ENCODE measurements at regions not wholly inside any gene's neighbourhood (a gene's known extent, or its start where the extent isn't known, plus 50 kb on each side); places are given as distances from the start of the nearest gene placed in this dataset.

DNA sequence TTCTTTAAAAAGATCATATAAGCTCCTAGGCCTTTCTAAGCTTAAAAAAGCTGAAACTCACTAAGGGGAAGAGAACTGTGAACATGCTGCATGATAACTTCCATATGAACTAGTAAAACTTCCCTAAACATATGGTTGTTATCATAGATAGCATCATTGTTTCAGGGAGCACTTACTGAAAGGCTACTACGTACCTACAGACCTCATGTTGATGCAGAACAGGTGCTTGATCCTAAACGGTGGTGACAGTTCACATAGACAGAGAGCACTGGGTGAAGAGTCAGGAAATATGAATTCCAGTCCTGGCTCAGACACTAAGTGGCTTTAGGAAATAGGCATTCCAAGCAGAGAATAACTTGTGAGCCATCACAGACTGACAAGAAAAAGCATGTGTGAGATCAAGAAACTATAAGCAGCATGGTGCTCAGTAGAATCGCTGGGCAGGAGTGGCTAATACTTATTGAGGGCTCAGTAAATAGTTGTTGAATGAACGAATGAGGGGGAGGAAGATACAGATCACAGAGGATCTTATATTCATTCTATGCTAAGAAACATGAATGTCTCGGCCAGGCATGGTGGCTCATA lies 78.4 kb upstream of the NUDT4 start:
- Histone ChIP-seq H3K27me3 (no peaks in the 10 kb centered on the region), H3K4me1 (peaks cover 0 to 26% of the 10 kb centered on the region in 2 donors), H3K4me3 (no peak overlapping the region), H3K27ac (peak overlapping the region in 1 of 2 donors; percentile 41), H3K36me3 (no peaks in the 10 kb centered on the region), H3K9me3 (no peaks in the 10 kb centered on the region)
- TF ChIP-seq, protein P1, sequence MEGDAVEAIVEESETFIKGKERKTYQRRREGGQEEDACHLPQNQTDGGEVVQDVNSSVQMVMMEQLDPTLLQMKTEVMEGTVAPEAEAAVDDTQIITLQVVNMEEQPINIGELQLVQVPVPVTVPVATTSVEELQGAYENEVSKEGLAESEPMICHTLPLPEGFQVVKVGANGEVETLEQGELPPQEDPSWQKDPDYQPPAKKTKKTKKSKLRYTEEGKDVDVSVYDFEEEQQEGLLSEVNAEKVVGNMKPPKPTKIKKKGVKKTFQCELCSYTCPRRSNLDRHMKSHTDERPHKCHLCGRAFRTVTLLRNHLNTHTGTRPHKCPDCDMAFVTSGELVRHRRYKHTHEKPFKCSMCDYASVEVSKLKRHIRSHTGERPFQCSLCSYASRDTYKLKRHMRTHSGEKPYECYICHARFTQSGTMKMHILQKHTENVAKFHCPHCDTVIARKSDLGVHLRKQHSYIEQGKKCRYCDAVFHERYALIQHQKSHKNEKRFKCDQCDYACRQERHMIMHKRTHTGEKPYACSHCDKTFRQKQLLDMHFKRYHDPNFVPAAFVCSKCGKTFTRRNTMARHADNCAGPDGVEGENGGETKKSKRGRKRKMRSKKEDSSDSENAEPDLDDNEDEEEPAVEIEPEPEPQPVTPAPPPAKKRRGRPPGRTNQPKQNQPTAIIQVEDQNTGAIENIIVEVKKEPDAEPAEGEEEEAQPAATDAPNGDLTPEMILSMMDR (IDR thresholded peaks at IDR 0.05), result no peak
- DNase-seq (ENCODE audit: low spot score), result no peak

GRCh38 chr12:93300611-93301021 lies 77.1 kb upstream of the NUDT4 start:
- no peaks in the 10 kb centered on the region for H3K36me3 ChIP-seq
- peaks cover 0 to 26% of the 10 kb centered on the region in 2 donors for H3K4me1 ChIP-seq
- H3K4me3 ChIP-seq, result no peak overlapping the region
- H3K27me3 ChIP-seq, result no peaks in the 10 kb centered on the region
- H3K27ac ChIP-seq, result peak overlapping the region; percentile 13 to 41
- no peak for DNase-seq (ENCODE audit: low spot score)
- H3K9me3 ChIP-seq, result peaks cover 0 to 2% of the 10 kb centered on the region in 2 donors
- TF ChIP-seq, protein P1 (IDR thresholded peaks at IDR 0.05), result no peak

- Histone ChIP-seq H3K4me1 (peaks cover 0 to 26% of the 10 kb centered on the region in 2 donors), H3K9me3 (peaks cover 0 to 9% of the 10 kb centered on the region in 2 donors), H3K27me3 (no peaks in the 10 kb centered on the region), H3K4me3 (no peak overlapping the region), H3K36me3 (no peaks in the 10 kb centered on the region), H3K27ac (peak overlapping the region; percentile 35 to 70)
- no peak for DNase-seq (ENCODE audit: low spot score)
- TF ChIP-seq, protein P1 (IDR thresholded peaks at IDR 0.05), result no peak
Observed at GRCh38 chr12:93302331-93303229, 75.1 kb upstream of the NUDT4 start.

DNA sequence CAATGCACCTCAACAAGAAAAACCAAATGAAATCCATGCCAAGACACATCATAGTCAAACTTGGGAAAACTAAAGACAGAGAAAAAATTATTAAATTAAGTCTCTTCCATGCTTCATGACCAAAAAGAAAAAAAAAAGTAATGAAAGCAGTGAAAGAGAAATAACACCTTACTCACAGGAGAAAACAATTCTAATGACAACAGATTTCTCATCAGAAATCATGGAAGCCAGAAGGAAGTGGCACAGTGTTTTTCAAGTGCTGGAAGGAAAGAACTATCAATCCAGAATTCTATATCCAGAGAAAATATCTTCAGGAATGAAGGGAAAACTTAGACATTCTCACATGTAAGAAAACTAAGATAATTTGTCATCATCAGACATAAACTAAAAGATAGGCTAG lies 71.1 kb upstream of the NUDT4 start:
- no peaks in the 10 kb centered on the region for H3K36me3 ChIP-seq
- H3K27me3 ChIP-seq, result no peaks in the 10 kb centered on the region
- no peak for DNase-seq (ENCODE audit: low spot score)
- peaks cover 0 to 9% of the 10 kb centered on the region in 2 donors for H3K9me3 ChIP-seq
- H3K27ac ChIP-seq, result no peak overlapping the region
- TF ChIP-seq, protein P1 (IDR thresholded peaks at IDR 0.05), result no peak
- H3K4me1 ChIP-seq, result peaks cover 0 to 14% of the 10 kb centered on the region in 2 donors
- H3K4me3 ChIP-seq, result no peak overlapping the region

- Histone ChIP-seq H3K27me3 (no peaks in the 10 kb centered on the region), H3K9me3 (peaks cover 0 to 9% of the 10 kb centered on the region in 2 donors), H3K4me3 (no peak overlapping the region), H3K4me1 (no peaks in the 10 kb centered on the region), H3K27ac (no peak overlapping the region), H3K36me3 (no peaks in the 10 kb centered on the region)
- no peak for DNase-seq (ENCODE audit: low spot score)
- TF ChIP-seq, protein P1 (IDR thresholded peaks at IDR 0.05), result no peak
Observed at GRCh38 chr12:93308281-93308680, 69.4 kb upstream of the NUDT4 start.
